Mucosa of gallbladder (tissue), 1 donor: ENCODE measurements at regions not wholly inside any gene's neighbourhood (a gene's known extent, or its start where the extent isn't known, plus 50 kb on each side); places are given as distances from the start of the nearest gene placed in this dataset.

Source experiments
- DNase-seq: peaks from one replicate; pipeline ENCODE4 v3.0.0-alpha.2; 2020; ENCODE audit warnings: low spot score
- donor health status: DM: no; HTN: no; CAD: no.

GRCh38 chr11:134800826-134801225, 388.8 kb upstream of the B3GAT1 start:
- no peak for DNase-seq

- DNase-seq: no peak
Measured at GRCh38 chr11:134800130-134800529, 388.1 kb upstream of the B3GAT1 start.

- no peak for DNase-seq
Measured at GRCh38 chr11:134799386-134799785, 387.3 kb upstream of the B3GAT1 start.

GRCh38 chr11:134797411-134798089, 385.5 kb upstream of the B3GAT1 start:
- DNase-seq: no peak

- no peak for DNase-seq
Measured at GRCh38 chr11:134795017-134795416, 383.0 kb upstream of the B3GAT1 start.

- DNase-seq: no peak
Measured at GRCh38 chr11:134794192-134794591, 382.1 kb upstream of the B3GAT1 start.

- no peak for DNase-seq
Measured at GRCh38 chr11:134792677-134793076, 380.6 kb upstream of the B3GAT1 start.

- DNase-seq: no peak
Measured at GRCh38 chr11:134792044-134792443, 380.0 kb upstream of the B3GAT1 start.

GRCh38 chr11:134791102-134791501, 379.1 kb upstream of the B3GAT1 start:
- no peak for DNase-seq

- no peak for DNase-seq
Measured at GRCh38 chr11:134789104-134789503, 377.1 kb upstream of the B3GAT1 start.

- DNase-seq: no peak
Measured at GRCh38 chr11:134786636-134787035, 374.6 kb upstream of the B3GAT1 start.

GRCh38 chr11:134785660-134786284, 373.7 kb upstream of the B3GAT1 start:
- DNase-seq: no peak

- no peak for DNase-seq
Measured at GRCh38 chr11:134785059-134785458, 373.0 kb upstream of the B3GAT1 start.

GRCh38 chr11:134784568-134784967, 372.5 kb upstream of the B3GAT1 start:
- no peak for DNase-seq

- DNase-seq: no peak
Measured at GRCh38 chr11:134784046-134784445, 372.0 kb upstream of the B3GAT1 start.

- DNase-seq: no peak
Measured at GRCh38 chr11:134783234-134783633, 371.2 kb upstream of the B3GAT1 start.

- DNase-seq: no peak
Measured at GRCh38 chr11:134781380-134781866, 369.4 kb upstream of the B3GAT1 start.

- DNase-seq: no peak
Measured at GRCh38 chr11:134780486-134781147, 368.6 kb upstream of the B3GAT1 start.

GRCh38 chr11:134779179-134779578, 367.1 kb upstream of the B3GAT1 start:
- no peak for DNase-seq

GRCh38 chr11:134768463-134768862, 356.4 kb upstream of the B3GAT1 start:
- no peak for DNase-seq

GRCh38 chr11:134765565-134765964, 353.5 kb upstream of the B3GAT1 start:
- DNase-seq: no peak

GRCh38 chr11:134764966-134765365, 352.9 kb upstream of the B3GAT1 start:
- DNase-seq: no peak

GRCh38 chr11:134764367-134764766, 352.3 kb upstream of the B3GAT1 start:
- DNase-seq: no peak
